DND-41 (cell line): ENCODE measurements at regions not wholly inside any gene's neighbourhood (a gene's known extent, or its start where the extent isn't known, plus 50 kb on each side); places are given as distances from the start of the nearest gene placed in this dataset.

ENCODE experiments used
- ATAC-seq: fragments of 200-7000 bp; cut with Tn5 transposase; 3 replicates; pipeline ENCODE4 v1.9.1; 2021; ENCODE audit warnings: low read depth; ENCODE audit not compliant: insufficient read depth
- DNase-seq: peaks from one replicate; pipeline ENCODE4 v3.0.0-alpha.2; 2020
- H2AFZ ChIP-seq: 2 replicates; pipeline ENCODE4 v1.6.0; 2012; ENCODE audit warnings: low read depth, low read length
- H3K27ac ChIP-seq: 2 replicates; pipeline ENCODE4 v1.5.1; 2012; ENCODE audit warnings: low read length, inconsistent platforms
- H3K27me3 ChIP-seq: fragments of 200-600 bp; sonication (generic); 2 replicates; pipeline ENCODE4 v1.6.0; 2012; ENCODE audit warnings: low read length, mild to moderate bottlenecking, inconsistent platforms; ENCODE audit not compliant: insufficient read depth, poor library complexity
- H3K36me3 ChIP-seq: 2 replicates; pipeline ENCODE4 v1.5.1; 2012; ENCODE audit warnings: low read length, inconsistent platforms; ENCODE audit not compliant: insufficient read depth
- H3K4me1 ChIP-seq: 2 replicates; pipeline ENCODE4 v1.5.1; 2012; ENCODE audit warnings: mild to moderate bottlenecking, low read length; ENCODE audit not compliant: insufficient read depth
- H3K4me2 ChIP-seq: 2 replicates; pipeline ENCODE4 v1.6.0; 2012; ENCODE audit warnings: mild to moderate bottlenecking, moderate library complexity, low read length, inconsistent platforms; ENCODE audit not compliant: insufficient read depth
- H3K4me3 ChIP-seq, 2 experiments: fragments of 200-600 bp in 1 of 2; shearing (Covaris generic) in 1 of 2; 2 replicates each; pipeline ENCODE4 v1.5.1; 2012 to 2016; ENCODE audit warnings: inconsistent platforms in 2 of 2, low read length in 2 of 2, mild to moderate bottlenecking in 2 of 2, low read depth in 1 of 2, moderate library complexity in 1 of 2
- H3K79me2 ChIP-seq: 2 replicates; pipeline ENCODE4 v1.6.0; 2012; ENCODE audit warnings: low read length, inconsistent platforms; ENCODE audit not compliant: insufficient read depth
- H3K9ac ChIP-seq: 2 replicates; pipeline ENCODE4 v1.6.0; 2012; ENCODE audit warnings: low read depth, mild to moderate bottlenecking, inconsistent platforms, low read length, moderate library complexity
- H3K9me3 ChIP-seq: 2 replicates; pipeline ENCODE4 v1.5.1; 2012; ENCODE audit warnings: low read length, moderate library complexity, mild to moderate bottlenecking, inconsistent platforms; ENCODE audit not compliant: insufficient read depth, severe bottlenecking
- H4K20me1 ChIP-seq: 2 replicates; pipeline ENCODE4 v1.6.0; 2012; ENCODE audit warnings: low read length; ENCODE audit not compliant: insufficient read depth
- CTCF ChIP-seq: IDR thresholded peaks from 2 replicates; pipeline ENCODE4 v1.5.1; 2012; ENCODE audit warnings: borderline replicate concordance, low read length, moderate library complexity, mild to moderate bottlenecking; ENCODE audit not compliant: poor library complexity, severe bottlenecking; ENCODE audit errors: extremely low read depth
- EZH2 ChIP-seq: IDR thresholded peaks from 3 replicates; pipeline ENCODE4 v1.6.1; 2012; ENCODE audit warnings: borderline replicate concordance, low read depth, mild to moderate bottlenecking, moderate library complexity, low read length, inconsistent platforms; ENCODE audit not compliant: severe bottlenecking

DNA sequence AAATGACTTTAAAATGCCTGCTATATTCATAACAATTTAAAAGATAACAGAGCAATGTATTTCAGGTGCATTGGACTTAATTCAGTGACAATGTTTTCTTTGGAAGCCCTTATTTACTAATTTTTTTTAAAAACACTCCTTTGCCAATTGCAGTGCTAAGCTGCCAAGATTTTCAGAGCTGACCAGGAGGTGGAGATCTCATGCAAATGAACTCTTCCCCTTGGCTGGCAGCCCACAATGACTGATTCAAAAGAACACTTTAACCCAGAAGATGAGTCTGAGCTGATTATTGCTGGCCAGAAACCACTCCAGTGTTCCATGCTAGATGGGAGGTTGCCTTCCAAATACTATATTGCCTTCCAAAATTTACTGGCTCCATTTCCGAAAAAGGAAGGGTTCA, 128.3 kb upstream of the CCNH start:
- no peak for ATAC-seq
- no peaks in the 10 kb centered on the region for H3K27me3 ChIP-seq
- H3K4me1 ChIP-seq: no peaks in the 10 kb centered on the region
- TF ChIP-seq CTCF: no peak
- TF ChIP-seq EZH2: no peak
- H3K27ac ChIP-seq: no peak overlapping the region
- H3K9ac ChIP-seq: no peak overlapping the region
- H3K9me3 ChIP-seq: no peaks in the 10 kb centered on the region
- no peaks in the 10 kb centered on the region for H4K20me1 ChIP-seq
- no peaks in the 10 kb centered on the region for H3K36me3 ChIP-seq
- H3K4me2 ChIP-seq: no peak overlapping the region
- H3K4me3 ChIP-seq: no peak overlapping the region
- no peaks in the 10 kb centered on the region for H3K79me2 ChIP-seq
- H2AFZ ChIP-seq: no peak overlapping the region
- DNase-seq: no peak

- no peak for TF ChIP-seq CTCF
- TF ChIP-seq EZH2: no peak
- Histone ChIP-seq H3K4me2 (no peak overlapping the region), H4K20me1 (no peaks in the 10 kb centered on the region), H2AFZ (no peak overlapping the region), H3K9ac (no peak overlapping the region), H3K36me3 (no peaks in the 10 kb centered on the region), H3K27me3 (no peaks in the 10 kb centered on the region), H3K9me3 (no peaks in the 10 kb centered on the region), H3K79me2 (no peaks in the 10 kb centered on the region), H3K27ac (no peak overlapping the region), H3K4me3 (no peak overlapping the region), H3K4me1 (no peaks in the 10 kb centered on the region)
- ATAC-seq (no peak), DNase-seq (no peak)
Measured at GRCh38 chr5:87539839-87540238, 127.1 kb upstream of the CCNH start.

DNA sequence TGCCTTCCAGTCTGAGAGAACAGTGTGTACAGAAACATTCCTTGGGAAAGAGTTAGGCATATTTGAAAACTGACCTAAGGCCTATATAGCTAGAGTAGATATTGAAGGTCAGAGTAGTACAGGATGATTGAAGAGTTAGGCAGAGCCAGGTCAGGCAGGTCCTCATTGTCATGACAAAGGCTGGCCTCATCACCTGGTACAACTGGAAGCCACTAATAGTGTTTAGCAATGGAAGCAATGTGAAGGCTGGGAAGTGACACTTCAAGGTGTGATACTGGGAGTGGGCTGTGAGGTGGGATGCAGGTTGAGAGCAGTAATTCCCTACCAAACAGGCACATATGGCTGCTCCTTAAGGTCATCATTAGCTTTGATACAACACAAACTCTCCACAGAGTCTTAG, 123.6 kb upstream of the CCNH start:
- no peaks in the 10 kb centered on the region for H3K9me3 ChIP-seq
- H3K79me2 ChIP-seq: no peaks in the 10 kb centered on the region
- no peak for TF ChIP-seq EZH2
- TF ChIP-seq CTCF: no peak
- H3K36me3 ChIP-seq: no peaks in the 10 kb centered on the region
- H3K4me1 ChIP-seq: no peaks in the 10 kb centered on the region
- H3K9ac ChIP-seq: no peak overlapping the region
- no peaks in the 10 kb centered on the region for H3K27me3 ChIP-seq
- no peaks in the 10 kb centered on the region for H4K20me1 ChIP-seq
- H2AFZ ChIP-seq: no peak overlapping the region
- H3K4me3 ChIP-seq: no peak overlapping the region
- H3K27ac ChIP-seq: no peak overlapping the region
- ATAC-seq (no peak), DNase-seq (no peak)
- no peak overlapping the region for H3K4me2 ChIP-seq

DNA sequence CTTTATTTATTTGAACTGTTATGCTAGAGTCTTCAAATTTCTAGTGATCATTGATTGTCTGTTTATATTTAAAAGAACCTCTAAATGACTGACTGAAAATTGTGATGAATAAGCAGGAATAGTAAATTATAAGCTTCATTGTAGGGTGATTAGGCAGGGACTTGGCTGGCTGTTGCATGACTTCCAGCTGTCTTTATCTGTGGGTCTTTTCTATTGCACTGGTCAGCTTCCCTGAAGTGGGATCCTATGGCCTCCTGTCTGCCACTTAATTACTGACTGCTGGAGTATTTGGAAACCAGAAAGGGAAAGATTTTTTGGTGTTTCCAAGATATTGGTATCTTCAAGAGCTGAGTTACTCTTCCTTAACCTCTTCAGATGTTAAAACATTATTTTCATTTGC, 123.0 kb upstream of the CCNH start:
- no peaks in the 10 kb centered on the region for H3K36me3 ChIP-seq
- no peaks in the 10 kb centered on the region for H3K9me3 ChIP-seq
- H2AFZ ChIP-seq: no peak overlapping the region
- H3K4me1 ChIP-seq: no peaks in the 10 kb centered on the region
- no peaks in the 10 kb centered on the region for H3K79me2 ChIP-seq
- TF ChIP-seq CTCF (no peak), EZH2 (no peak)
- H3K9ac ChIP-seq: no peak overlapping the region
- no peak overlapping the region for H3K27ac ChIP-seq
- no peaks in the 10 kb centered on the region for H3K27me3 ChIP-seq
- H4K20me1 ChIP-seq: no peaks in the 10 kb centered on the region
- DNase-seq: no peak
- ATAC-seq: no peak
- no peak overlapping the region for H3K4me2 ChIP-seq
- no peak overlapping the region for H3K4me3 ChIP-seq
